Fibroblast of upper back skin (primary cell): ENCODE measurements at regions not wholly inside any gene's neighbourhood (a gene's known extent, or its start where the extent isn't known, plus 50 kb on each side); places are given as distances from the start of the nearest gene placed in this dataset.
A peak's percentile ranks its signal among the peaks of the same experiment; 100 is the strongest.

Source experiments
- DNase-seq: peaks from one replicate; pipeline ENCODE4 v3.0.0-alpha.2; 2013

GRCh38 chr20:40588891-40589290 lies 100.1 kb downstream of the MAFB start:
- DNase-seq, result no peak

- no peak for DNase-seq
These were observed 102.0 kb downstream of the MAFB start for GRCh38 chr20:40587038-40587437.

- no peak for DNase-seq
These were observed 104.8 kb downstream of the MAFB start for GRCh38 chr20:40584130-40584809.

- DNase-seq, result no peak
These were observed 105.4 kb downstream of the MAFB start for GRCh38 chr20:40583636-40584035.

- DNase-seq, result no peak
These were observed 105.8 kb downstream of the MAFB start for GRCh38 chr20:40583205-40583604.

GRCh38 chr20:40582531-40582930 lies 106.5 kb downstream of the MAFB start:
- no peak for DNase-seq

- DNase-seq, result no peak
These were observed 109.3 kb downstream of the MAFB start for GRCh38 chr20:40579701-40580100.

- no peak for DNase-seq
These were observed 110.1 kb downstream of the MAFB start for GRCh38 chr20:40578961-40579360.

GRCh38 chr20:40575851-40576250 lies 113.2 kb downstream of the MAFB start:
- DNase-seq, result no peak

- DNase-seq, result no peak
These were observed 116.8 kb downstream of the MAFB start for GRCh38 chr20:40572251-40572650.

- no peak for DNase-seq
These were observed 117.4 kb downstream of the MAFB start for GRCh38 chr20:40571639-40572038.

- no peak for DNase-seq
These were observed 120.8 kb downstream of the MAFB start for GRCh38 chr20:40568200-40568599.

- no peak for DNase-seq
These were observed 123.4 kb downstream of the MAFB start for GRCh38 chr20:40565682-40566040.

- peak; percentile 84 for DNase-seq
These were observed 123.9 kb downstream of the MAFB start for GRCh38 chr20:40565001-40565681.

GRCh38 chr20:40563296-40563950 lies 125.6 kb downstream of the MAFB start:
- peak; percentile 69 for DNase-seq

- peak; percentile 52 for DNase-seq
These were observed 127.0 kb downstream of the MAFB start for GRCh38 chr20:40562031-40562430.

- no peak for DNase-seq
These were observed 127.8 kb downstream of the MAFB start for GRCh38 chr20:40561187-40561586.

GRCh38 chr20:40558212-40558611 lies 130.8 kb downstream of the MAFB start:
- no peak for DNase-seq

GRCh38 chr20:40551125-40551530 lies 137.9 kb downstream of the MAFB start:
- no peak for DNase-seq

- peak; percentile 40 for DNase-seq
These were observed 141.4 kb downstream of the MAFB start for GRCh38 chr20:40547483-40548091.

GRCh38 chr20:40545478-40545877 lies 143.6 kb downstream of the MAFB start:
- no peak for DNase-seq

- DNase-seq, result no peak
These were observed 147.0 kb downstream of the MAFB start for GRCh38 chr20:40542065-40542464.

- DNase-seq, result no peak
These were observed 148.9 kb downstream of the MAFB start for GRCh38 chr20:40540166-40540565.

- DNase-seq, result no peak
These were observed 150.9 kb downstream of the MAFB start for GRCh38 chr20:40538131-40538530.
